ENCODE measurements at regions not wholly inside any gene's neighbourhood (a gene's known extent, or its start where the extent isn't known, plus 50 kb on each side); places are given as distances from the start of the nearest gene placed in this dataset.

DNA sequence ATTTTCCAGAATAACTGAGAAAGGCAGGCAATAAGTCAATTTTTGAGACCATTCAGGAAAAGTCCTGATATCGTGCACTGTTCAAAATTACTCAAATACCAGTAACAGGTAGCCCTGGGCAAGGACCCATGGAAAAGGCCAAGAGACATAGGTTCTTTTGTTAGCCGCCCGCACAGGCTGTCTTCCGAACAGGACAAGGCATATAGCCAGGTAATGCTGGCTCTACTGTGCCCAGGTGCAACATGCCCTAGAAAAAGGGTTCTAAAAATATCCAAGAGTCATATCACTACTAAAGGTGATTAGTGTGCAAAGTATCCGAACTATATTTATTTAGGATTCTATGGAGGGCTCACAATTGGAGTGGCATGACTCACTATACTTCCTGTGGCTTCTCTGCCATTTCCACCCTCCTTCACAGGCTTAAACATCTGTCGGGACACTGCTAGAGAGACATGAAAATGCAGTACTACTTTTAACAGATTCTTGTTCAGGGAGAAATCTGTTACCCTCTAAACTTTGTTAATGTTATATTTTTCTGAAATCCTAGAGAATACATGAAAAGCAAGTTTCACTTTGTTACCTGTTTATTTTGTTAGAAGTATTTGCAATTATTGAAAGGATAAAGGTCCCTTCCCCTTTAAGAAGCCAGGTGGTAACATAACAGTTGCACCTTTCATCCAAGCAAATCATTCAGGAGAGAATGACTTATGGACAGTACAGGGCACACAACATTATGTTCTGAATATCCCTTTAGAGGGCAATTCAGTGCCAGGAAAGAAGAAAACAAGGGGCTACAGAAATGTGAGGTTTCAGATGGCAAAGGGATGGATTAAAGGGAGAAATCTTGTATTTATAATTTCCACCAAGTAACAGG is 293.3 kb upstream of the THBS1 start:
- DNase-seq = no peak

DNA sequence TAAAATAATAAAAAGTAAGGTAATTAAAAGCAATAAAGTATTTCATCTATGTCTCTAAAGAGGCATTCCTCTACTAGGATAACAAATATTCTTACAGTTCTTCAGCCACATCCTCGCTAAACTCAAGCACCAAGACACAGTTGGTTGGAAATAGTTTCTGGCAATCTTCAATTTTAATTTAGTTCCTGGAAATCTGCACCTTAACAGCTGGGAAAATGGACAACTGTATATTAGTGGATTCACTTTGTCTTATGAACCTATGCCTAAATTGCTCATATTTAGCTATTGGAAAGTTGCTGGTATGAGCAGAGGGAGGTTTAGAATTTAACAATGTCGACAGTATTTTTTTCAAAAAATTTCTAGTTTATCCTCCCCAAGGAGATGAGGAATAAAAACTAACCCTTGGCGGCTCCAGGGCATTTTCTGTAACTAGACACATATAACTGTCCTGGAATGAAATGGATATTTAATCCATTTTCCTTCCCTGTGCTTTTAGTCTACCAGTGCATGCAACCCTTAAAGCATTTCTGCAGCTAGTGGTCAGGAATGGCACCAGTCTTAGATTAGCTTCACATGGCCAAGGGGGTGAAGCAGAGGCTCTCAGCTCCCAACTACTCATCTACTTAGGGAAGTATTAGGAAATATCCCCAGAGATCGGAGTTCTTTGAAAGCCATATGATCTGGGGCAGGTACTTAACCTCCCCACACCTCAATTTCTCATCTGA is 290.0 kb upstream of the THBS1 start:
- no peak for DNase-seq

GRCh38 chr15:39291690-39292089 is 289.2 kb upstream of the THBS1 start:
- DNase-seq = no peak

DNA sequence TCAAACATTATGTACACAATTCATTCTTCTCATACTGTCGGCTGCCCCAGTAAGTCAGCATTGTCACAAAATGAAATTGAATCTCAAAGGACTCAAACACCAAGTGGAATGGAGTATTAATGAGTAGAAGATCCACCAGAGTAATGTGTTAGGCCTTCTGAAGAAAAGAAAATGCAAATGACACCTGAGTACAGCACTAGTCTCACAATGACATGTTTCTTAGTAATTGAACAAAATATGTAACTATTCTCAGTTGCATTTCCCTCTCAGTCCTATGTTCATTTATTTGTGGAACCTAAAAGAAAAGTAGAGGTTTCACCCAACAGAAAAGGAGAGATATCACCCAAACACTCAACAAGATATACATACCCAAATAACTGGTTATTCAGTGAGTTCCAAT is 283.9 kb upstream of the THBS1 start:
- no peak for DNase-seq

DNA sequence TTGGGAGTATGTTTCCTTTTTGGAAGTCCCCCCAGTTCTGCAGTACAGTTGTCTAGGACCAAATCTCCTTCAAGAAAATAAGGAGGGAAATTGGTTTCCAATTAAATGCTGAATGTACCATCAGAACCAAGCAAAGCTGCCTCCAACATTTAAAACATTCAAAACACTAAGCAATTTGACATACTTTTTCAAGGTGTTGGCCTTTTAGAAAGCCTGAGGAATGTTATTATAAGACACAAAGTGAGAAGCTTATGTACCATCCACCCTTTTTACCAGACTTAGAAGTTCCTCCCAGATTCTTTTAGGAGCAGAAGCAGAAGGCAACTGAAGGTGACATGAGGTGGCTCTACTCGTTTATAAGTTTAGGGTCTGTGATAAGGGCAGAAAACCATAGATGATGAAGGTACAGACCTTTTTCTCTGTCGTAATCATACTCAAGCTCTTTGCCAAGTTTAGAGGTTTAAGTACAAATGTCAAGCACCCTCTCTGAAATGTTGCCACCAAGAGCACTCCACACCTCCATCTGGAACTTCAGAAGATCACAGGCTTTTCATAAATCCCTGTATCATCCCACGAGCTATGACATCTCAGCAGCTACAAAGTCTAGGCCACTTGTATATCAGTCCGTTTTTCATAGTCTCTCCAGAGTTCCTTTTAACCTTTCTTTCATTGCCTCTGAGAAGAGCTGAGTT is 282.5 kb upstream of the THBS1 start:
- DNase-seq = no peak

GRCh38 chr15:39299486-39300267 is 281.2 kb upstream of the THBS1 start:
- no peak for DNase-seq

DNA sequence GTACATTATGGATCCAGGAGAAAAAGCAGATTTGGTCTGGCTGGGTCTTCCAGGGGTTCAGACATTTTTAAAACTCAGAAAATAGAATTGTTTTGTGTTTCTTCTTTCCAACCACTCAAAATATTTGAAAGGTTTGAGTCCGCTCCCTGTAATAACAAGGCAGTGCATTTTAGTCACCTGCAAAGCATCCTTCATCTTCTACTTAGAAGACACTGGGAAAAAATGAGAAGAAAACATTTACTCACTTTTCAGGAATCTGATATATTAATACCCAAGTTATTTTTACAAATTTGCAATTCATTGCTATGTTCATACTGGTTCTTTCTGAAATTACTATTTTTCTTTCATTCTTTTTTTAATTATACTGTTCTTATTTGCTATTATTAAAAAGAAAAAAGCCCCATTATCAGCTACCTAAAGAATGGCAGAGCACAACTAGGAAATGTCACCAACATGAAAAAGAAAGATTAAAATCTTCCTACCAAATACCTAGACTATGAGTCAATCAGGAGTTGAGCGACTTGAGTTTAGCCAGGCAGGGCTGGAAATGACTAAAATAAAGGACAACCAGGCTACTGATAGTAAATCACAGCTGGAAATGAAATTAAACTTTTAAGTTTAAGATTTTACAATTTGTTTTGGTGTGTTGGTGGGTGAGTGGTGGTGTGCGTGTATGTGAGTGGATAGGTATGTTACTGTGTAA is 280.3 kb upstream of the THBS1 start:
- no peak for DNase-seq

- DNase-seq = no peak
Observed at GRCh38 chr15:39301589-39301999, 279.3 kb upstream of the THBS1 start.

GRCh38 chr15:39302936-39303335 is 277.9 kb upstream of the THBS1 start:
- DNase-seq = no peak

- no peak for DNase-seq
Observed at GRCh38 chr15:39304201-39304841, 276.6 kb upstream of the THBS1 start.

GRCh38 chr15:39304931-39305728 is 275.7 kb upstream of the THBS1 start:
- no peak for DNase-seq

- no peak for DNase-seq
Observed at GRCh38 chr15:39310633-39311032, 270.2 kb upstream of the THBS1 start.

DNA sequence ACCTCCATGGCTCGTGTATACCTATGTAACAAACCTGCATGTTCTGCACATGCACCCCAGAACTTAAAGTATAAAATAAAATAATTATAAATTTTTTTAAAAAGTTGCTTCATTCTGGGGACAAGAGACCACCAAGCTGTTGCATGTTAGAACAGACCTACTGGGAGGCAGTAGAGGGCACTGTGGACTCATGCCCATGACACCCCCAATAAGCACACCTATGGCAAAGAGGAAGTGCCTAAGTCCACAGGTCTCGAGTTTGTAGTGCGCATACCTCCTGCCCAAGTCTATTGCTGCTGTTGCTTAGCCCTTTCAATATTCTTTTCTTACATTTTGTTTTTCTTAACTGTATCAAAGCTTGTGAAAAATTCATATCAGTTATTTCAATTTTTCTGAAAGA is 267.9 kb upstream of the THBS1 start:
- DNase-seq = peak in 1 of 5 experiments; percentile 12

DNA sequence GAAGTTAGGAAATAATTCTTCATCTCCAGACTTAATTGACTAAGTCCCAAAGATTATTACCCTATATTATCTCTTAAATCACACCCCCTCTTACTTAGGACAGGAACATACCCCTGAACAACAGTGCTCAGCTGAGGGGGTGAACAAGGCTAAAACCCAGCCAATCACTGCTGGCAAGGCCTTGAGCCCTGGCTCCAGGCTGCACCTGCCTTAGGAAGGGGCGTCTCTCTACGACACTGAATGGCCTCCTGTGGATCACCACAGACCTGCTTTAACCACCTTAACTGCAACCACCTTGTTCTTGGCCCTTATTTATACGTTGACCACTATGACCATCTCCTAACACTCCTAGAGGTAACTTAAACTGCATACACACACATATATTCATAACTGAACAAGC is 267.4 kb upstream of the THBS1 start:
- no peak for DNase-seq

- no peak for DNase-seq
Observed at GRCh38 chr15:39313881-39314280, 267.0 kb upstream of the THBS1 start.

DNA sequence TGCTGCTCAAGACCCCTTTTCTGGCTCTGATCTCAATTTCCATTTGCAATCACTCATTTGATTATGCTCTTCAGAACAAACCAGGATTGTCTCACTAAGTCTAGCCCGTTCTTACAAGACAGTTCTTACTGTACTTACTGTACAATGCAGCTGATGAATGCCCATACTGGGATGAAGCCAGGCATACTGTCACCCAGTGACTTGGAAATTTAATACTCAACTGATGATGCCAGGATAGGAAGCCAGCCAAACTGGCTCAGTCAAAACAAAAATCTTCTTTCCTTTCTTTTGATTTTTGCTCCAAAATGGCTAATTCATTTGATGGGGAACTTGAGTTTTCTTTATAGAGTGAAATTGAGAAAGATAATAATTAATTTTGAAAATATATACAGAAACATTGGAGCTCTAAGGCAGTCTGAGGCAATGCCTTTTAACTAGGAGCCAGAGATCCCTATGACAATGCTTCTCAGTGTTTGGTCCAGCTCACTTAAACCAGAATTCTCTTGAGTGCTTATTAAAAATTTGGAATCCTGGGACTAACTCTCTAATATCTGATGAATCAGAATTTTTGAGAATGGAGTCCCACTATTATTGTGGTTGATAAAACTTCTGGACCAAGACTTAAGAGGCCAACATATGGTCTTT is 265.6 kb upstream of the THBS1 start:
- DNase-seq = no peak

DNA sequence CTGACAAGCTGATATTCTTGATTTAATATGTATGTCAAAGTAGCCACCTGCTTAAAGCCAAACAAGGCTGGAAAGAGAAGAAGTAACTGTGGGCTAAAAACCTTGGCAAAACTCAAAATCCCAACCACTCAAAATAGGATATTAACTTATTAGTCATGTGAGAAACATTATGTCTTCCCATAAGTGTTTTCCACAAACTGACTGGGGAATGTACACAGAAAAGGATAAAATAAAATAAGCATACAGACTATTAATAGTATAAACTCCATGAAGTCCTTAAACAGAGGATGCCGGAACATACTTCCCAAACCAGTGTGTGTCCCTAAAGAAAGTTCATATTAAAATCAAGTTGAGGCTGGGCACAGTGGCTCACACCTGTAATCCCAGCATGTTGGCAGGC is 263.7 kb upstream of the THBS1 start:
- DNase-seq = no peak

DNA sequence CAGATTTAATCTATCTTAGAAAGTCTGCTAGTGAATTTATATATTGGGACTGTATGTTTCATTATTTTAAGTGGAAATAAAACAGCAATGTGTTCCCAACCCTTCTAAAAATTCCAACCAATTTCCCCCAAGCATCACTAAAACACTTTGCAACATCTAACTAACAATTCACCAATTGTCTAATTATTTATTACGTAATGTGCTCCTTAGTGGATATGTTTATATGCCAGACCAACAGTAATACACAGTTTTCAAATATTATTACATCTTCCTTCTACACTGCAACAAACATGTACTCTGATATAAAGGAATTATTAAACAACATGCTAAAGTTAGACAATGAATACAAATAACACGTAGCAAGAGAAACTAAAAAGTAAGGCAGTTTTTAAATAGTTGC is 262.6 kb upstream of the THBS1 start:
- DNase-seq = no peak

DNA sequence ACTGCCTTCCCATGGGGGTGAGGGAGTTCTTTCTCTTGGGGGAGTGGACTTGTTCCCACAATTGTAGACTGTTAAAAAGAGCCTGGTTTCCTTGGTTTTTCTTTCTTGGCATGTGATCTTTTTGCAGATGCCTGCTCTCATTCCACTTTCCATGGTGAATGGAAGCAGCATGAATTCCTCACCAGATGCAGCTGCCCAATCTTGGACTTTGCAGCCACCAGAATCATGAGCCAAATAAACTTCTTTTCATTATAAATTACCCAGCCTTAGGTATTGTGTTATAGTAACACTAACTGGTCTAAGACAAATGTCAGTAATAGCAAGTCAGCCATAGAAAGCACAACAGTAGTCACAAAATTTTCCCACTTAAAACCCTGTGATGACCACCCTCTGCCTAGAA is 260.5 kb upstream of the THBS1 start:
- no peak for DNase-seq

DNA sequence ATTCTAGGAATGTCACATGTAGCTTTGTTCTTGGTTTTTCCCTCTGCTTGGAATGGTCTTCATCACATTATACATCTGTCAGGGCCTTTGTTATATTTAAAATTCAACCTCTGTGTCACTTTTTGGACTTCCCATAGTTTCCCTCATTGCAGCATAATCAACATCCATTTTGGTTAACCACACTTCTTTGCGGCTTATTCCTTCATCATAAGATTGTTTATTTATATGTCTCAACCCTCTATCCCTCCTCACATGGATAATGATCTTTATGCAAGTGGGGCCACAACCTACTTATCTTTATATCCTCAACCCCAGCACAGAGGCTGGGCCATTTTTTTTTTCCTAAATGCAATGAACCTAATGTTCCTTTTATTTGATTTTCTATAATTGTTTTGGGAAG is 260.0 kb upstream of the THBS1 start:
- no peak for DNase-seq

All from T-helper 2 cell (primary cell).